ENCODE measurements at regions not wholly inside any gene's neighbourhood (a gene's known extent, or its start where the extent isn't known, plus 50 kb on each side); places are given as distances from the start of the nearest gene placed in this dataset.

DNA sequence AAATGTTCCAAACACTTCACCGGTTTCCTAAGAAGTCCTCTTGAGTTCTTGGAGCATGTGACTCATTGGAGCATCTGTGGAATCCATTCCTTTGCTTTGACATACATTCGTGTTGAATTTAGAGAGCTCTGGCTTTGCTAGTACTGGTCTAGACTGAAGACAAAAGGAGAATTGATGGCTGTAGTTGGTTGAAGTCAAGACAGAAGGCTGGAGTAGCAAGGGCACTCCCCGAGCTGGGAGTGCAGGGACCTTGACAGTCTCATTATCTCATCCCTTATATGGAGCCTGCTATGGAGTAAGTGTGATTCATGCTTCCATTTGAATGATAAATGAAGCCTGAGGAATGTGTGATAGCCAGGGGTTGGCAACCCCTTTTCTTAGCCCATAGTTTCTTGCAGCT, 1249.1 kb downstream of the TYW1 start:
- H3K4me3 ChIP-seq (ENCODE audit: low read depth in 1 of 3, low read length in 3 of 3), result no peak overlapping the region
- TF ChIP-seq YY1 (IDR thresholded peaks at IDR 0.05), result no peak
- no peak for TF ChIP-seq RAD21 (IDR thresholded peaks at IDR 0.05)
- no peak for TF ChIP-seq SP1 (IDR thresholded peaks at IDR 0.05)
- no peak for TF ChIP-seq HNF4A (conservative IDR thresholded peaks at IDR 0.05)
- TF ChIP-seq GABPA (IDR thresholded peaks at IDR 0.05 in 1 of 2, conservative IDR thresholded peaks at IDR 0.05 in 1 of 2), result no peak
- H3K36me3 ChIP-seq (ENCODE audit: control insufficient read depth in 4 of 4, insufficient read depth in 3 of 4, low read depth in 1 of 4, low read length in 3 of 4), result no peaks in the 10 kb centered on the region
- 56% methylated on average over 3 of the region's 3 CpGs for whole genome bisulfite sequencing
- H3K9me3 ChIP-seq (ENCODE audit: control insufficient read depth in 4 of 4, low read length in 3 of 4), result peaks cover 0 to 1% (median 0%) of the 10 kb centered on the region in 4 donors
- H3K27ac ChIP-seq (ENCODE audit: low read depth in 1 of 2, low read length in 2 of 2), result no peak overlapping the region
- no peaks in the 10 kb centered on the region for H3K27me3 ChIP-seq (ENCODE audit: control insufficient read depth in 4 of 4, insufficient read depth in 4 of 4, low read length in 3 of 4)
- no peak overlapping the region for H3K9ac ChIP-seq (ENCODE audit: low read depth in 1 of 2, low read length in 2 of 2)
- DNase-seq (ENCODE audit: low spot score), result no peak
- no peaks in the 10 kb centered on the region for H3K4me1 ChIP-seq (ENCODE audit: control insufficient read depth in 4 of 4, insufficient read depth in 4 of 4, low read length in 3 of 4)

GRCh38 chr7:68246189-68246633, 1249.6 kb downstream of the TYW1 start:
- H3K9me3 ChIP-seq (ENCODE audit: control insufficient read depth in 4 of 4, low read length in 3 of 4), result peaks cover 0 to 1% (median 0%) of the 10 kb centered on the region in 4 donors
- no peaks in the 10 kb centered on the region for H3K27me3 ChIP-seq (ENCODE audit: control insufficient read depth in 4 of 4, insufficient read depth in 4 of 4, low read length in 3 of 4)
- H3K4me1 ChIP-seq (ENCODE audit: control insufficient read depth in 4 of 4, insufficient read depth in 4 of 4, low read length in 3 of 4), result no peaks in the 10 kb centered on the region
- H3K4me3 ChIP-seq (ENCODE audit: low read depth in 1 of 3, low read length in 3 of 3), result no peak overlapping the region
- TF ChIP-seq HNF4G (IDR thresholded peaks at IDR 0.05), result no peak
- no peak for TF ChIP-seq NR2F2 (IDR thresholded peaks at IDR 0.05)
- TF ChIP-seq ATF3 (IDR thresholded peaks at IDR 0.05), result no peak
- TF ChIP-seq REST (IDR thresholded peaks at IDR 0.05), result no peak
- no peak for TF ChIP-seq GABPA (IDR thresholded peaks at IDR 0.05 in 1 of 2, conservative IDR thresholded peaks at IDR 0.05 in 1 of 2)
- TF ChIP-seq, protein P1, sequence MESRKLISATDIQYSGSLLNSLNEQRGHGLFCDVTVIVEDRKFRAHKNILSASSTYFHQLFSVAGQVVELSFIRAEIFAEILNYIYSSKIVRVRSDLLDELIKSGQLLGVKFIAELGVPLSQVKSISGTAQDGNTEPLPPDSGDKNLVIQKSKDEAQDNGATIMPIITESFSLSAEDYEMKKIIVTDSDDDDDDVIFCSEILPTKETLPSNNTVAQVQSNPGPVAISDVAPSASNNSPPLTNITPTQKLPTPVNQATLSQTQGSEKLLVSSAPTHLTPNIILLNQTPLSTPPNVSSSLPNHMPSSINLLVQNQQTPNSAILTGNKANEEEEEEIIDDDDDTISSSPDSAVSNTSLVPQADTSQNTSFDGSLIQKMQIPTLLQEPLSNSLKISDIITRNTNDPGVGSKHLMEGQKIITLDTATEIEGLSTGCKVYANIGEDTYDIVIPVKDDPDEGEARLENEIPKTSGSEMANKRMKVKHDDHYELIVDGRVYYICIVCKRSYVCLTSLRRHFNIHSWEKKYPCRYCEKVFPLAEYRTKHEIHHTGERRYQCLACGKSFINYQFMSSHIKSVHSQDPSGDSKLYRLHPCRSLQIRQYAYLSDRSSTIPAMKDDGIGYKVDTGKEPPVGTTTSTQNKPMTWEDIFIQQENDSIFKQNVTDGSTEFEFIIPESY (IDR thresholded peaks at IDR 0.05), result no peak
- TF ChIP-seq EGR1 (IDR thresholded peaks at IDR 0.05; ENCODE audit: low read depth in 2 of 2), result no peak
- TF ChIP-seq YY1 (IDR thresholded peaks at IDR 0.05), result no peak
- TF ChIP-seq TAF1 (conservative IDR thresholded peaks at IDR 0.05), result no peak
- TF ChIP-seq, protein P2, sequence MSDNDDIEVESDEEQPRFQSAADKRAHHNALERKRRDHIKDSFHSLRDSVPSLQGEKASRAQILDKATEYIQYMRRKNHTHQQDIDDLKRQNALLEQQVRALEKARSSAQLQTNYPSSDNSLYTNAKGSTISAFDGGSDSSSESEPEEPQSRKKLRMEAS (IDR thresholded peaks at IDR 0.05), result no peak
- TF ChIP-seq RAD21 (IDR thresholded peaks at IDR 0.05), result no peak
- TF ChIP-seq, protein P3, sequence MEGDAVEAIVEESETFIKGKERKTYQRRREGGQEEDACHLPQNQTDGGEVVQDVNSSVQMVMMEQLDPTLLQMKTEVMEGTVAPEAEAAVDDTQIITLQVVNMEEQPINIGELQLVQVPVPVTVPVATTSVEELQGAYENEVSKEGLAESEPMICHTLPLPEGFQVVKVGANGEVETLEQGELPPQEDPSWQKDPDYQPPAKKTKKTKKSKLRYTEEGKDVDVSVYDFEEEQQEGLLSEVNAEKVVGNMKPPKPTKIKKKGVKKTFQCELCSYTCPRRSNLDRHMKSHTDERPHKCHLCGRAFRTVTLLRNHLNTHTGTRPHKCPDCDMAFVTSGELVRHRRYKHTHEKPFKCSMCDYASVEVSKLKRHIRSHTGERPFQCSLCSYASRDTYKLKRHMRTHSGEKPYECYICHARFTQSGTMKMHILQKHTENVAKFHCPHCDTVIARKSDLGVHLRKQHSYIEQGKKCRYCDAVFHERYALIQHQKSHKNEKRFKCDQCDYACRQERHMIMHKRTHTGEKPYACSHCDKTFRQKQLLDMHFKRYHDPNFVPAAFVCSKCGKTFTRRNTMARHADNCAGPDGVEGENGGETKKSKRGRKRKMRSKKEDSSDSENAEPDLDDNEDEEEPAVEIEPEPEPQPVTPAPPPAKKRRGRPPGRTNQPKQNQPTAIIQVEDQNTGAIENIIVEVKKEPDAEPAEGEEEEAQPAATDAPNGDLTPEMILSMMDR (IDR thresholded peaks at IDR 0.05; ENCODE audit: low read depth, low read length, missing input control), result no peak
- no peak for TF ChIP-seq HNF4A (conservative IDR thresholded peaks at IDR 0.05)
- TF ChIP-seq JUND (IDR thresholded peaks at IDR 0.05), result no peak
- no peak for TF ChIP-seq FOXA2 (IDR thresholded peaks at IDR 0.05)
- TF ChIP-seq RXRA (IDR thresholded peaks at IDR 0.05), result no peak
- TF ChIP-seq FOXA1 (IDR thresholded peaks at IDR 0.05), result no peak
- H3K27ac ChIP-seq (ENCODE audit: low read depth in 1 of 2, low read length in 2 of 2), result no peak overlapping the region
- no peak for DNase-seq (ENCODE audit: low spot score)
- 54% methylated on average over 4 of the region's 4 CpGs for WGBS
- no peak overlapping the region for H3K9ac ChIP-seq (ENCODE audit: low read depth in 1 of 2, low read length in 2 of 2)
- H3K36me3 ChIP-seq (ENCODE audit: control insufficient read depth in 4 of 4, insufficient read depth in 3 of 4, low read depth in 1 of 4, low read length in 3 of 4), result no peaks in the 10 kb centered on the region
